Ishikawa (cell line): ENCODE measurements at regions not wholly inside any gene's neighbourhood (a gene's known extent, or its start where the extent isn't known, plus 50 kb on each side); places are given as distances from the start of the nearest gene placed in this dataset.

Source experiments
- CEBPB ChIP-seq: IDR thresholded peaks from 2 replicates; pipeline ENCODE4 v1.6.1; 2012
- EP300 ChIP-seq: IDR thresholded peaks from 2 replicates; pipeline ENCODE4 v1.6.1; 2012; ENCODE audit warnings: borderline replicate concordance
- NFIC ChIP-seq: IDR thresholded peaks from 2 replicates; pipeline ENCODE4 v1.6.1; 2012
- YY1 ChIP-seq: IDR thresholded peaks from 2 replicates; pipeline ENCODE4 v1.6.1; 2012; ENCODE audit warnings: low read depth
- TF ChIP-seq, protein P1 (sequence below): IDR thresholded peaks from 2 replicates; pipeline ENCODE4 v1.6.1; 2012; ENCODE audit warnings: low read depth, mild to moderate bottlenecking

DNA sequence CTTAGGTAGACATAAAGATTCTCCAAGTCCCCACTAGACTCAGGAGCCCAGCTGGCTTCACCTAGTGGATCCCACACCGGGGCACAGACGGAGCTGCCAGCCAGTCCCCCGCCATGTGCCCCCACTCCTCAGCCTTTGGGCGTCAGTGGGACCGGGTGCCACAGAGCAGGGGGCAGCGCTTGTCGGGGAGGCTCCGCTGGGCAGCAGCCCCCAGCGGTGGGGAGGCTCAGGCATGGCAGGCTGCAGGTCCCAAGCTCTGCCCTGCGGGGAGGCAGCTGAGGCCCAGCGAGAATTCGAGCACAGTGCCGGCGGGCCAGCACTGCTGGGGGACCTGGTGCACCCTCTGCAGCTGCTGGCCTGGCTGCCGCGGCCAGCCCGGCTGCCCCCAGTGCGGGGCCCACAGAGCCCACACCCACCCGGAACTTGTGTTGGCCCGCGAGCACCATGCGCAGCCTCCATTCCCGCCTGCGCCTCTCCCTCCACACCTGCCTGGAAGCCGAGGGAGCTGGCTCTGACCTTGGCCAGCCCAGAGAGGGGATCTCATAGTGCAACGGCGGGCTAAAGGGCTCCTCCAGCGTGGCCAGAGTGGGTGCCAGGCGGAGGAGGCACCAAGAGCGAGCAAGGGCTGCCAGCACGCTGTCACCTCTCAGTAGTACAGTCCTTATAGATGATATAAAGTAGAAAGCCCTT lies 390.7 kb downstream of the PLK2 start:
- TF ChIP-seq, protein P1, sequence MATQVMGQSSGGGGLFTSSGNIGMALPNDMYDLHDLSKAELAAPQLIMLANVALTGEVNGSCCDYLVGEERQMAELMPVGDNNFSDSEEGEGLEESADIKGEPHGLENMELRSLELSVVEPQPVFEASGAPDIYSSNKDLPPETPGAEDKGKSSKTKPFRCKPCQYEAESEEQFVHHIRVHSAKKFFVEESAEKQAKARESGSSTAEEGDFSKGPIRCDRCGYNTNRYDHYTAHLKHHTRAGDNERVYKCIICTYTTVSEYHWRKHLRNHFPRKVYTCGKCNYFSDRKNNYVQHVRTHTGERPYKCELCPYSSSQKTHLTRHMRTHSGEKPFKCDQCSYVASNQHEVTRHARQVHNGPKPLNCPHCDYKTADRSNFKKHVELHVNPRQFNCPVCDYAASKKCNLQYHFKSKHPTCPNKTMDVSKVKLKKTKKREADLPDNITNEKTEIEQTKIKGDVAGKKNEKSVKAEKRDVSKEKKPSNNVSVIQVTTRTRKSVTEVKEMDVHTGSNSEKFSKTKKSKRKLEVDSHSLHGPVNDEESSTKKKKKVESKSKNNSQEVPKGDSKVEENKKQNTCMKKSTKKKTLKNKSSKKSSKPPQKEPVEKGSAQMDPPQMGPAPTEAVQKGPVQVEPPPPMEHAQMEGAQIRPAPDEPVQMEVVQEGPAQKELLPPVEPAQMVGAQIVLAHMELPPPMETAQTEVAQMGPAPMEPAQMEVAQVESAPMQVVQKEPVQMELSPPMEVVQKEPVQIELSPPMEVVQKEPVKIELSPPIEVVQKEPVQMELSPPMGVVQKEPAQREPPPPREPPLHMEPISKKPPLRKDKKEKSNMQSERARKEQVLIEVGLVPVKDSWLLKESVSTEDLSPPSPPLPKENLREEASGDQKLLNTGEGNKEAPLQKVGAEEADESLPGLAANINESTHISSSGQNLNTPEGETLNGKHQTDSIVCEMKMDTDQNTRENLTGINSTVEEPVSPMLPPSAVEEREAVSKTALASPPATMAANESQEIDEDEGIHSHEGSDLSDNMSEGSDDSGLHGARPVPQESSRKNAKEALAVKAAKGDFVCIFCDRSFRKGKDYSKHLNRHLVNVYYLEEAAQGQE = no peak
- TF ChIP-seq CEBPB (no peak), YY1 (no peak), EP300 (no peak), NFIC (no peak)
